ENCODE measurements at regions not wholly inside any gene's neighbourhood (a gene's known extent, or its start where the extent isn't known, plus 50 kb on each side); places are given as distances from the start of the nearest gene placed in this dataset.

- H3K4me3 ChIP-seq (ENCODE audit: low read depth, low read length) = no peak overlapping the region
- H3K4me1 ChIP-seq (ENCODE audit: control insufficient read depth, insufficient read depth, low read length) = no peaks in the 10 kb centered on the region
- H3K27me3 ChIP-seq (ENCODE audit: control insufficient read depth, insufficient read depth, low read length) = no peaks in the 10 kb centered on the region
- no peak overlapping the region for H3K9ac ChIP-seq (ENCODE audit: low read depth, low read length)
- H3K36me3 ChIP-seq (ENCODE audit: control insufficient read depth, insufficient read depth, low read length) = no peaks in the 10 kb centered on the region
- H3K9me3 ChIP-seq (ENCODE audit: control insufficient read depth, insufficient read depth, low read length) = no peaks in the 10 kb centered on the region
Observed at GRCh38 chr5:28249771-28250415, 1211.5 kb upstream of the CDH9 start.

DNA sequence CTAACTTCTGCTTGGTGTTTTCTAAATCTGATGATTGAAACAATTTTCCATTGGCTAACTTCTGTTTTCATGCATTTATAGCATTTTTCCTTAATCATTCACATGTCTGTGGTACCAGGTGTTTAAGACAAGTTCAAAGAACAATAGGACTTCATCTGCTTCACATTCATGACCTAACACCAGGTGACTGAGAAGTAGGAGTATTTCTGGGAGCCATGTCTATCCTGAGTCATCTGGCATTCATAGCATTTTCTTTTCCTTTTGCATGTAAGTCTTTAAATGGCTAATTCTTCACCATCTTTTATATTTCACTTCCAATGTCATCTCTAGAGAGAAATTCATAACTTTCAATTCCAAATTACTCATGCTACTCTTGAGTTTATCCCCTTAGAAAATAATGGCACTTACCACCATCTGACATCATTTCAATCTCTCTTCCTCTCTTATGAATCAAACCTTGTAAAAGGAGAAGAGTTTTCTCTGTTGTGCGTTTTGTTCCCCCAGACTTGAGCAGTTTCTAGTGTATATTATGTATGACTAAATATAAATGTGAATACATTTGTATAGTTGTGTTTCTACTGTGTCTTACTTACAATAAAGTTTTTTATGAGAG, 1196.1 kb upstream of the CDH9 start:
- no peaks in the 10 kb centered on the region for H3K9me3 ChIP-seq (ENCODE audit: control insufficient read depth, insufficient read depth, low read length)
- no peak overlapping the region for H3K4me3 ChIP-seq (ENCODE audit: low read depth, low read length)
- H3K9ac ChIP-seq (ENCODE audit: low read depth, low read length) = no peak overlapping the region
- H3K36me3 ChIP-seq (ENCODE audit: control insufficient read depth, insufficient read depth, low read length) = no peaks in the 10 kb centered on the region
- no peaks in the 10 kb centered on the region for H3K4me1 ChIP-seq (ENCODE audit: control insufficient read depth, insufficient read depth, low read length)
- no peaks in the 10 kb centered on the region for H3K27me3 ChIP-seq (ENCODE audit: control insufficient read depth, insufficient read depth, low read length)

GRCh38 chr5:28226407-28226806, 1188.0 kb upstream of the CDH9 start:
- H3K36me3 ChIP-seq (ENCODE audit: control insufficient read depth, insufficient read depth, low read length) = no peaks in the 10 kb centered on the region
- H3K27me3 ChIP-seq (ENCODE audit: control insufficient read depth, insufficient read depth, low read length) = no peaks in the 10 kb centered on the region
- H3K9ac ChIP-seq (ENCODE audit: low read depth, low read length) = no peak overlapping the region
- no peaks in the 10 kb centered on the region for H3K9me3 ChIP-seq (ENCODE audit: control insufficient read depth, insufficient read depth, low read length)
- H3K4me3 ChIP-seq (ENCODE audit: low read depth, low read length) = no peak overlapping the region
- no peaks in the 10 kb centered on the region for H3K4me1 ChIP-seq (ENCODE audit: control insufficient read depth, insufficient read depth, low read length)

DNA sequence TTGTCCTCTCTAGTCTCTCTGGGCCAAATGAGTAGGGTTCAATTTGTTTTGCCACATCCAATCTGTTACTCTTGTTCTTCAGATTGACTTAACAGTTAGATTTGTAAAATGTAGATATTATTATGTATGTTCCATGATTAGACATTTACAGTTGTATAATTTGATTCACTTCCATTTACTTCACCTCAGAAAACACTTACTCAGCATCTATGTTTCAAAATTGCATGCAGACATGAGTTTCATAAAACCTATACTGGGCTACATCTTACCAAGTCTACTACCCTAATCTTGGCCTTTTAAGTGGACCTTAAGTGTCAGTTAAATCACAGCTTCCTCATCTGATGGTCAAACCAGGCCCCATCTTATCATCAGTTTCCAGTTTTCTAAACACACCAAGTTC, 1181.2 kb upstream of the CDH9 start:
- no peak overlapping the region for H3K4me3 ChIP-seq (ENCODE audit: low read depth, low read length)
- no peaks in the 10 kb centered on the region for H3K9me3 ChIP-seq (ENCODE audit: control insufficient read depth, insufficient read depth, low read length)
- no peaks in the 10 kb centered on the region for H3K27me3 ChIP-seq (ENCODE audit: control insufficient read depth, insufficient read depth, low read length)
- no peak overlapping the region for H3K9ac ChIP-seq (ENCODE audit: low read depth, low read length)
- H3K36me3 ChIP-seq (ENCODE audit: control insufficient read depth, insufficient read depth, low read length) = no peaks in the 10 kb centered on the region
- no peaks in the 10 kb centered on the region for H3K4me1 ChIP-seq (ENCODE audit: control insufficient read depth, insufficient read depth, low read length)

DNA sequence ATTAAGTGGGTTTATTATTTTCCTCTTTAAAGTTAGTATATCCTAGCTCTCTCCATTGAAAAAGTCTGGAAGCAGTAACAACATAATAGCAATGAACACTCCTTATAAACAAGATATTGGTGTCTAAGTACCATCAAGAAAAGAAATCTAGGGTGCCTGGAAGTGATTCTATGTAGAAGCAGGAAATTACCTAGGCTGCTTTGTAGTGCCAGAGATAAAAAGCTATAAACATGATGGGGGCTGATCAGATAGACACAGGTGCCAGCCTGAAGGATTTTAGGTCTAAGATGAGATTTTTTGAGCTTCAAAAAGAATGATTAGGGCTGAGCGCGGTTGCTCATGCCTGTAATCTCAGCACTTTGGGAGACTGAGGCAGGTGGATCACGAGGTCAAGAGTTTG, 1179.3 kb upstream of the CDH9 start:
- Histone ChIP-seq H3K4me3 (ENCODE audit: low read depth, low read length) (no peak overlapping the region), H3K4me1 (ENCODE audit: control insufficient read depth, insufficient read depth, low read length) (no peaks in the 10 kb centered on the region), H3K27me3 (ENCODE audit: control insufficient read depth, insufficient read depth, low read length) (no peaks in the 10 kb centered on the region), H3K36me3 (ENCODE audit: control insufficient read depth, insufficient read depth, low read length) (no peaks in the 10 kb centered on the region), H3K9me3 (ENCODE audit: control insufficient read depth, insufficient read depth, low read length) (no peaks in the 10 kb centered on the region), H3K9ac (ENCODE audit: low read depth, low read length) (no peak overlapping the region)

DNA sequence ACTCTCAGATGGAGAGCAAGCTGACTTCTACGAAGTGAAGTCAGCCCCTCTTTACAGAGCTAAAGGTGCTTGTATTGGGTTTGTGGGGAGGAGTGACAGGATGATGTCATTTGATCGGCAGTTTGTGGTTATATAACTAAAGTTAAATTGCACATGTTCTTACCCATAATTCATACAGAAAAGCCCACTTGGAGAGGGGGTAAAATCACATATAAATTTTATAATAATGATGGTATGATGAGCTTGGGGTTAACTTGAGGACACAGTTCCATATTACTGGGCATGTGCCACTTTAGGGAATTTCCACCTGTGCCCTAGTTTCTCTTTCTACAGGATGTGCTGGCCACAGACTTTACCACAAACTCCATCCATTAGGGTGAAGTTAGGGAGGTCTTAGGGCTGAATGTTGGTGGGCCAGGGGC, 1178.6 kb upstream of the CDH9 start:
- H3K9ac ChIP-seq (ENCODE audit: low read depth, low read length) = no peak overlapping the region
- H3K27me3 ChIP-seq (ENCODE audit: control insufficient read depth, insufficient read depth, low read length) = no peaks in the 10 kb centered on the region
- H3K4me3 ChIP-seq (ENCODE audit: low read depth, low read length) = no peak overlapping the region
- H3K9me3 ChIP-seq (ENCODE audit: control insufficient read depth, insufficient read depth, low read length) = no peaks in the 10 kb centered on the region
- no peaks in the 10 kb centered on the region for H3K36me3 ChIP-seq (ENCODE audit: control insufficient read depth, insufficient read depth, low read length)
- H3K4me1 ChIP-seq (ENCODE audit: control insufficient read depth, insufficient read depth, low read length) = no peaks in the 10 kb centered on the region

- H3K36me3 ChIP-seq (ENCODE audit: control insufficient read depth, insufficient read depth, low read length) = no peaks in the 10 kb centered on the region
- no peak overlapping the region for H3K9ac ChIP-seq (ENCODE audit: low read depth, low read length)
- H3K9me3 ChIP-seq (ENCODE audit: control insufficient read depth, insufficient read depth, low read length) = no peaks in the 10 kb centered on the region
- no peak overlapping the region for H3K4me3 ChIP-seq (ENCODE audit: low read depth, low read length)
- no peaks in the 10 kb centered on the region for H3K4me1 ChIP-seq (ENCODE audit: control insufficient read depth, insufficient read depth, low read length)
- no peaks in the 10 kb centered on the region for H3K27me3 ChIP-seq (ENCODE audit: control insufficient read depth, insufficient read depth, low read length)
Observed at GRCh38 chr5:28215091-28215490, 1176.7 kb upstream of the CDH9 start.

GRCh38 chr5:28214292-28214691, 1175.9 kb upstream of the CDH9 start:
- H3K27me3 ChIP-seq (ENCODE audit: control insufficient read depth, insufficient read depth, low read length) = no peaks in the 10 kb centered on the region
- H3K36me3 ChIP-seq (ENCODE audit: control insufficient read depth, insufficient read depth, low read length) = no peaks in the 10 kb centered on the region
- H3K9me3 ChIP-seq (ENCODE audit: control insufficient read depth, insufficient read depth, low read length) = no peaks in the 10 kb centered on the region
- H3K4me3 ChIP-seq (ENCODE audit: low read depth, low read length) = no peak overlapping the region
- no peak overlapping the region for H3K9ac ChIP-seq (ENCODE audit: low read depth, low read length)
- H3K4me1 ChIP-seq (ENCODE audit: control insufficient read depth, insufficient read depth, low read length) = no peaks in the 10 kb centered on the region

GRCh38 chr5:28208356-28208755, 1170.0 kb upstream of the CDH9 start:
- H3K9ac ChIP-seq (ENCODE audit: low read depth, low read length) = no peak overlapping the region
- H3K36me3 ChIP-seq (ENCODE audit: control insufficient read depth, insufficient read depth, low read length) = no peaks in the 10 kb centered on the region
- no peaks in the 10 kb centered on the region for H3K9me3 ChIP-seq (ENCODE audit: control insufficient read depth, insufficient read depth, low read length)
- H3K4me1 ChIP-seq (ENCODE audit: control insufficient read depth, insufficient read depth, low read length) = no peaks in the 10 kb centered on the region
- H3K27me3 ChIP-seq (ENCODE audit: control insufficient read depth, insufficient read depth, low read length) = no peaks in the 10 kb centered on the region
- H3K4me3 ChIP-seq (ENCODE audit: low read depth, low read length) = no peak overlapping the region

- Histone ChIP-seq H3K9ac (ENCODE audit: low read depth, low read length) (no peak overlapping the region), H3K36me3 (ENCODE audit: control insufficient read depth, insufficient read depth, low read length) (no peaks in the 10 kb centered on the region), H3K4me3 (ENCODE audit: low read depth, low read length) (no peak overlapping the region), H3K4me1 (ENCODE audit: control insufficient read depth, insufficient read depth, low read length) (peaks cover 3% of the 10 kb centered on the region), H3K27me3 (ENCODE audit: control insufficient read depth, insufficient read depth, low read length) (no peaks in the 10 kb centered on the region), H3K9me3 (ENCODE audit: control insufficient read depth, insufficient read depth, low read length) (no peaks in the 10 kb centered on the region)
Observed at GRCh38 chr5:28190011-28190410, 1151.6 kb upstream of the CDH9 start.

DNA sequence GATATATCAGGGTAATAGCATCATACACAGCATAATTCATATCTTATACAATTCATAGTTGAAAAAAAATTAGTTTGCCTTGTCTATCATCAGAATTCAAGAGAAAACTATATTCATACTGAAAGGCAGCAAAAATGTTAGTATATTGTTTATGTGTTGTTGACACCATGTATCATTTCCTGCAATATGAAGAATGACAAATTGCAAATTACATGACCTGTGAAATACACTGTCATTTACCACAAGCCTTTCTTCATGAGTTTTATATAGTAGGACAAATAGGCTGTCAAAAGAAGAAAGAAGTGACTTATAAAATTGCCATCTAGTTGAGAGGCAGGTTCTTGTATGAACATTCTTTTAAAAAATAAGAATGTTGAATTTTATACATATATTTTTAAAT, 1136.3 kb upstream of the CDH9 start:
- no peaks in the 10 kb centered on the region for H3K27me3 ChIP-seq (ENCODE audit: control insufficient read depth, insufficient read depth, low read length)
- H3K36me3 ChIP-seq (ENCODE audit: control insufficient read depth, insufficient read depth, low read length) = no peaks in the 10 kb centered on the region
- no peak overlapping the region for H3K9ac ChIP-seq (ENCODE audit: low read depth, low read length)
- H3K9me3 ChIP-seq (ENCODE audit: control insufficient read depth, insufficient read depth, low read length) = no peaks in the 10 kb centered on the region
- H3K4me1 ChIP-seq (ENCODE audit: control insufficient read depth, insufficient read depth, low read length) = no peaks in the 10 kb centered on the region
- H3K4me3 ChIP-seq (ENCODE audit: low read depth, low read length) = no peak overlapping the region

DNA sequence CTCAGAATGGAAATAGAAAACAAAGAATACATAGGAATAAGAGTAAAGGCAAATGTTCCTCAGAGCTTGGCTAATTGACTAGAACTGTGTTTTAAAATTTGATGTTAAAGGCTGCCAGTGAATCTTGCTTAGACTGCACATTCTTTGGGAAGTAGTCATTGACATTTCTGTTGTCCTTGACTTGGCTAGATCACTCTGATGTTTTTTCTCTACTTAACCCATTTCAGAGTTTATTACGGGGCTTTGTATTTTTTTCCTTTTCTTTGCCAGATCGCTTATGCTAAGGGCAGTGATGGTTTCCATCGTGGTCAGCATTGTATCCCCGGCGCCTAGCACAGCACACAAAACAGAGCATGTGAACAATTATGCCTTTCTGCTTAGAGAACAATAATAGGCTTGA, 1126.7 kb upstream of the CDH9 start:
- no peaks in the 10 kb centered on the region for H3K4me1 ChIP-seq (ENCODE audit: control insufficient read depth, insufficient read depth, low read length)

More for the DNA sequence above, 1126.7 kb upstream of the CDH9 start:
- Histone ChIP-seq H3K36me3 (ENCODE audit: control insufficient read depth, insufficient read depth, low read length) (no peaks in the 10 kb centered on the region), H3K4me3 (ENCODE audit: low read depth, low read length) (no peak overlapping the region), H3K27me3 (ENCODE audit: control insufficient read depth, insufficient read depth, low read length) (no peaks in the 10 kb centered on the region), H3K9me3 (ENCODE audit: control insufficient read depth, insufficient read depth, low read length) (no peaks in the 10 kb centered on the region), H3K9ac (ENCODE audit: low read depth, low read length) (no peak overlapping the region)
